Naive thymus-derived CD4-positive, alpha-beta T cell (primary cell): ENCODE measurements at regions not wholly inside any gene's neighbourhood (a gene's known extent, or its start where the extent isn't known, plus 50 kb on each side); places are given as distances from the start of the nearest gene placed in this dataset.

Experiments
- ATAC-seq: fragments of 150-1000 bp; cut with Tn5 transposase; 2 replicates; pipeline ENCODE4 v1.10.0; 2021; ENCODE audit warnings: mild to moderate bottlenecking, moderate library complexity
- CTCF ChIA-PET: fragments of 350-600 bp; sonication (Branson Sonifier 250); formaldehyde crosslinking; loops from one replicate; lab custom pipeline; 2021; ENCODE audit warnings: antibody characterized with exemption; lab: Charles Lee
- POLR2A ChIA-PET: fragments of 350-600 bp; sonication (Branson Sonifier 250); formaldehyde crosslinking; loops from one replicate; lab custom pipeline; 2021; ENCODE audit warnings: antibody characterized with exemption, inconsistent platforms; lab: Charles Lee
- DNase-seq, 9 donors: peaks; one replicate each; pipeline versions ENCODE4 v3.0.0 to v3.0.0-alpha.2; 2020 to 2022; ENCODE audit warnings: mixed read lengths in 1 of 9
- H3K27ac ChIP-seq: one replicate; pipeline ENCODE4 v1.7.0; 2013; ENCODE audit warnings: mild to moderate bottlenecking, low read depth, low read length, moderate library complexity
- H3K27me3 ChIP-seq, 2 donors: one replicate each; pipeline ENCODE4 v1.7.0; 2013; ENCODE audit warnings: low read length in 2 of 2, mild to moderate bottlenecking in 2 of 2, moderate library complexity in 2 of 2; ENCODE audit not compliant: control insufficient read depth in 2 of 2, insufficient read depth in 2 of 2
- H3K36me3 ChIP-seq, 3 experiments: 1 replicate in 2 of 3; 2 replicates in 1 of 3; pipeline ENCODE4 v1.7.0; 2013; ENCODE audit warnings: low read length in 3 of 3, mild to moderate bottlenecking in 3 of 3, moderate library complexity in 1 of 3; ENCODE audit not compliant: insufficient read depth in 3 of 3, control insufficient read depth in 2 of 3
- H3K4me1 ChIP-seq, 2 donors: one replicate each; pipeline ENCODE4 v1.7.0; 2013; ENCODE audit warnings: low read length in 2 of 2, mild to moderate bottlenecking in 2 of 2, moderate library complexity in 1 of 2; ENCODE audit not compliant: control insufficient read depth in 2 of 2, insufficient read depth in 2 of 2
- H3K4me3 ChIP-seq: 2 replicates; pipeline ENCODE4 v1.7.0; 2013; ENCODE audit warnings: mild to moderate bottlenecking, low read length
- H3K9me3 ChIP-seq, 3 experiments: 1 replicate in 2 of 3; 2 replicates in 1 of 3; pipeline ENCODE4 v1.7.0; 2013; ENCODE audit warnings: low read length in 3 of 3; ENCODE audit not compliant: control insufficient read depth in 2 of 3
- H3K27ac Mint-ChIP-seq, 9 donors: one replicate each; pipeline ENCODE4 v1.8.0; 2020 to 2022; ENCODE audit warnings: mixed read lengths in 9 of 9, mild to moderate bottlenecking in 8 of 9, moderate library complexity in 5 of 9, inconsistent platforms in 2 of 9
- H3K27me3 Mint-ChIP-seq, 5 donors: one replicate each; pipeline ENCODE4 v1.8.0; 2021 to 2022; ENCODE audit warnings: mixed read lengths in 5 of 5, mild to moderate bottlenecking in 1 of 5
- H3K36me3 Mint-ChIP-seq, 5 donors: one replicate each; pipeline ENCODE4 v1.8.0; 2020 to 2022; ENCODE audit warnings: mixed read lengths in 5 of 5, mild to moderate bottlenecking in 3 of 5, inconsistent platforms in 1 of 5
- H3K4me1 Mint-ChIP-seq, 7 donors: one replicate each; pipeline ENCODE4 v1.8.0; 2020 to 2022; ENCODE audit warnings: mixed read lengths in 7 of 7, mild to moderate bottlenecking in 3 of 7, inconsistent platforms in 1 of 7
- H3K4me3 Mint-ChIP-seq, 10 donors: one replicate each; pipeline ENCODE4 v1.8.0; 2020 to 2022; ENCODE audit warnings: mild to moderate bottlenecking in 10 of 10, mixed read lengths in 10 of 10, moderate library complexity in 6 of 10, inconsistent platforms in 2 of 10
- H3K9me3 Mint-ChIP-seq, 11 donors: one replicate each; pipeline ENCODE4 v1.8.0; 2020 to 2022; ENCODE audit warnings: mixed read lengths in 11 of 11, mild to moderate bottlenecking in 4 of 11, inconsistent platforms in 1 of 11, moderate library complexity in 1 of 11
- intact Hi-C, 2 donors: fragments of 100-400 bp; cut with micrococcal nuclease; formaldehyde crosslinking; loops; one replicate each; pipeline ENCODE4 v1.15.1; 2023

- ATAC-seq = peak; percentile 77
- no peaks in the 10 kb centered on the region for H3K9me3 ChIP-seq
- peak overlapping the region in 8 of 9 donors; percentile 26 to 91 (median 74) for H3K27ac Mint-ChIP-seq
- H3K9me3 Mint-ChIP-seq = peaks cover 0 to 10% (median 0%) of the 10 kb centered on the region in 11 donors
- H3K4me1 ChIP-seq = peaks cover 25 to 26% of the 10 kb centered on the region in 2 donors
- ChIA-PET CTCF (interaction anchor here (0.6 kb wide), 1 partner anchor 45 kb away, joined by 3 read pairs; no protein-coding TSS in a partner anchor), POLR2A (no interaction called here)
- H3K27ac ChIP-seq = no peak overlapping the region
- H3K4me3 Mint-ChIP-seq = peak overlapping the region; percentile 86 to 99 (median 95)
- intact Hi-C loops = no loop called here
- H3K4me1 Mint-ChIP-seq = peaks cover 24 to 34% (median 30%) of the 10 kb centered on the region in 7 donors
- H3K36me3 Mint-ChIP-seq = peaks cover 0 to 5% (median 0%) of the 10 kb centered on the region in 5 donors
- no peaks in the 10 kb centered on the region for H3K36me3 ChIP-seq
- peaks cover 3 to 38% of the 10 kb centered on the region in 2 donors for H3K27me3 ChIP-seq
- H3K4me3 ChIP-seq = peak overlapping the region; percentile 94
- H3K27me3 Mint-ChIP-seq = peaks cover 15 to 53% (median 48%) of the 10 kb centered on the region in 5 donors
- DNase-seq = peak in 7 of 9 donors; percentile 23 to 58 (median 43)
These were observed 88.4 kb upstream of the RHOU start for GRCh38 chr1:228646717-228647522.

GRCh38 chr1:228647523-228648444 lies 87.5 kb upstream of the RHOU start:
- Mint-ChIP-seq H3K27me3 (peaks cover 20 to 59% (median 53%) of the 10 kb centered on the region in 5 donors), H3K27ac (peak overlapping the region; percentile 26 to 91 (median 65)), H3K4me3 (peak overlapping the region; percentile 86 to 99 (median 95)), H3K36me3 (peaks cover 0 to 5% (median 0%) of the 10 kb centered on the region in 5 donors), H3K4me1 (peaks cover 24 to 34% (median 30%) of the 10 kb centered on the region in 7 donors), H3K9me3 (peaks cover 0 to 10% (median 0%) of the 10 kb centered on the region in 11 donors)
- no peaks in the 10 kb centered on the region for H3K9me3 ChIP-seq
- no peak overlapping the region for H3K27ac ChIP-seq
- no peaks in the 10 kb centered on the region for H3K36me3 ChIP-seq
- H3K4me3 ChIP-seq = peak overlapping the region; percentile 94
- intact Hi-C loops = no loop called here
- ChIA-PET CTCF (interaction anchor here (0.6 kb wide), 1 partner anchor 44 kb away, joined by 3 read pairs; no protein-coding TSS in a partner anchor), POLR2A (no interaction called here)
- peak; percentile 33 for ATAC-seq
- peaks cover 25 to 26% of the 10 kb centered on the region in 2 donors for H3K4me1 ChIP-seq
- peaks cover 3 to 43% of the 10 kb centered on the region in 2 donors for H3K27me3 ChIP-seq
- DNase-seq = peak in 6 of 9 donors; percentile 12 to 40 (median 18)

DNA sequence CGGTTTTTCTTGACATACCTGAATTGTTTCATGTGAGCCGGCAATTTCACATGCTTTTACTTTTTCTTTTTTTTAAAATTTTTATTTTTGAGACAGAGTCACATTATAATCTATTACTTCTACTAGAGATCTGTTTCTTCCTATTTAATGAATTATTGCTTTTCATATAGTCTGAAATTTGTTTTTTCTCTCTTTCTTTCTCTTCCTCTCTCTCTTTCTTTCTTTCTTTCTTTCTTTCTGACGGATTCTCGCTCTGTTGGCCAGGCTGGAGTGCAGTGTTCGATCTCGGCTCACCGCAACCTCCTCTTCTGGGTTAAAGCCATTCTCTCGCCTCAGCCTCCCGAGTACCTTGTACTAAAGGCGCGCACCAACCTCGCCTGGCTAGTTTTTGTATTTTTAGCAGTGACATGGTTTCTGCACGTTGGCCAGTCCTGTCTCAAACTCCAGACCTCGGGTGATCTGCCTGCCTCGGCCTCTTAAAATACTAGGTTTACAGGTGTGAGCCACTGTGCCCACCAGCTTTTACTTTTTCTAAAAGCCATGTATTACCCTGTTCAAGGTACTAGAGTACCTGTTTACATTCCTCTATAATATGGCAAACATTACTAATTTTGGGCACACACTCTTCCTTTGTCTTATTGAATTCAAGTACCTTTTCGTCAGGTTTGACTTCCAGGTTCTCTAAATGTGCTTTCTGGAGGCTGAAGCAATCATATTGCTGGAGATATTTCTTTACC lies 86.5 kb upstream of the RHOU start:
- no peaks in the 10 kb centered on the region for H3K36me3 ChIP-seq
- no peak for ATAC-seq
- intact Hi-C loops = no loop called here
- Mint-ChIP-seq H3K4me3 (peak overlapping the region in 9 of 10 donors; percentile 86 to 99 (median 96)), H3K27ac (no peak overlapping the region), H3K27me3 (peaks cover 20 to 62% (median 56%) of the 10 kb centered on the region in 5 donors), H3K9me3 (peaks cover 0 to 10% (median 0%) of the 10 kb centered on the region in 11 donors), H3K36me3 (peaks cover 0 to 5% (median 0%) of the 10 kb centered on the region in 5 donors), H3K4me1 (peaks cover 24 to 34% (median 30%) of the 10 kb centered on the region in 7 donors)
- H3K9me3 ChIP-seq = no peaks in the 10 kb centered on the region
- H3K27ac ChIP-seq = no peak overlapping the region
- ChIA-PET CTCF (no interaction called here), POLR2A (no interaction called here)
- H3K27me3 ChIP-seq = peaks cover 3 to 47% of the 10 kb centered on the region in 2 donors
- no peak for DNase-seq
- H3K4me1 ChIP-seq = peaks cover 25 to 26% of the 10 kb centered on the region in 2 donors
- H3K4me3 ChIP-seq = no peak overlapping the region

GRCh38 chr1:228650141-228650540 lies 85.1 kb upstream of the RHOU start:
- H3K9me3 Mint-ChIP-seq = peaks cover 0 to 10% (median 0%) of the 10 kb centered on the region in 11 donors
- no peak overlapping the region for H3K4me3 ChIP-seq
- no peaks in the 10 kb centered on the region for H3K9me3 ChIP-seq
- peaks cover 20 to 66% (median 64%) of the 10 kb centered on the region in 5 donors for H3K27me3 Mint-ChIP-seq
- no peaks in the 10 kb centered on the region for H3K36me3 ChIP-seq
- peaks cover 24 to 34% (median 30%) of the 10 kb centered on the region in 7 donors for H3K4me1 Mint-ChIP-seq
- H3K27me3 ChIP-seq = peaks cover 3 to 53% of the 10 kb centered on the region in 2 donors
- DNase-seq = no peak
- CTCF ChIA-PET = no interaction called here
- H3K27ac ChIP-seq = no peak overlapping the region
- H3K27ac Mint-ChIP-seq = peak overlapping the region in 1 of 9 donors; percentile 18
- peaks cover 25 to 26% of the 10 kb centered on the region in 2 donors for H3K4me1 ChIP-seq
- H3K36me3 Mint-ChIP-seq = peaks cover 0 to 5% (median 0%) of the 10 kb centered on the region in 5 donors
- intact Hi-C loops = no loop called here
- ATAC-seq = no peak
- POLR2A ChIA-PET = no interaction called here
- H3K4me3 Mint-ChIP-seq = no peak overlapping the region

GRCh38 chr1:228650946-228651345 lies 84.3 kb upstream of the RHOU start:
- peaks cover 0 to 5% (median 0%) of the 10 kb centered on the region in 5 donors for H3K36me3 Mint-ChIP-seq
- intact Hi-C loops = no loop called here
- H3K4me3 ChIP-seq = no peak overlapping the region
- peaks cover 3 to 61% of the 10 kb centered on the region in 2 donors for H3K27me3 ChIP-seq
- peaks cover 20 to 72% (median 69%) of the 10 kb centered on the region in 5 donors for H3K27me3 Mint-ChIP-seq
- POLR2A ChIA-PET = interaction anchor here (0.8 kb wide), 1 partner anchor 854 kb away, joined by 3 read pairs; no protein-coding TSS in a partner anchor
- CTCF ChIA-PET = interaction anchor here (0.6 kb wide), 1 partner anchor 812 kb away, joined by 3 read pairs; no protein-coding TSS in a partner anchor
- peaks cover 24 to 34% (median 30%) of the 10 kb centered on the region in 7 donors for H3K4me1 Mint-ChIP-seq
- H3K9me3 Mint-ChIP-seq = peaks cover 0 to 10% (median 0%) of the 10 kb centered on the region in 11 donors
- DNase-seq (no peak), ATAC-seq (no peak)
- no peak overlapping the region for H3K27ac Mint-ChIP-seq
- no peak overlapping the region for H3K4me3 Mint-ChIP-seq
- no peak overlapping the region for H3K27ac ChIP-seq
- H3K36me3 ChIP-seq = no peaks in the 10 kb centered on the region
- H3K4me1 ChIP-seq = peaks cover 25 to 26% of the 10 kb centered on the region in 2 donors
- H3K9me3 ChIP-seq = no peaks in the 10 kb centered on the region
